ENCODE measurements at regions not wholly inside any gene's neighbourhood (a gene's known extent, or its start where the extent isn't known, plus 50 kb on each side); places are given as distances from the start of the nearest gene placed in this dataset.

DNA sequence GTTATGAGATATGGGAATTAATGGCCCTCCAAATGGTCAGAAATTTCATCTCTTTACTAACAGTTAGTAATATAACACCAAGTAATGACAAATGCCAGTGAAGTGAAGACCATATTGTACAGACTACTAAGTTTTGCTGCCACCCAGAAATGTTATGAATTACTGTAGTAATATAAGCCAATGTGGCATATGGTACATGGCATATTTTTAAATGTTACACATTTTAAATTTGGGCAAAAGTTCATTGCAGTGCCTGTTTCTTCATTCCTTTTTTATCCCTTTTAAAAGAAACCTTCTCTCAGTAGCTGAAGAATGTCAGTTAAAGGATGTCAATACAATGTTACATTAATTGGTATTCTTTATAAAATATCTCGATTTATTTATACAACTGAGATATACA is 626.5 kb upstream of the SLC8A1 start:
- FAIRE-seq, result no peak

DNA sequence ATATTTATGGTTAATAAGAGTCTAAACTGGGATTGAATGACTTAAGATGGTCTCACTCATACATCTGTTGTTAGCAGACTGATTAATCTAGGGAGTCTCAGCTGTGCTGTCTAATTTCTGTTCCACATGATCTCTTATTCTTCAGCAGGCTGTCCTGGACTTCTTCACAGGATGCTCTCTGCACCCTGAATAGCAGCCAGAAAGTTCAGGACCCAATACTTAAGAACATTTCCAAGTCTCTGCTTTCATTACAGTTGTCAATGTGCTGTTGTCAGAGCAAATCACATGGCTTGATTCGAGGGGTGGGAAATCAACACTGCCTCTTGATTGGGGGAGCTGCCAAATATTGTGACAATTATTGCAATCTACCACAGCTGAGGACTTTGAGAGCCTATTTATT is 627.1 kb upstream of the SLC8A1 start:
- FAIRE-seq, result no peak

DNA sequence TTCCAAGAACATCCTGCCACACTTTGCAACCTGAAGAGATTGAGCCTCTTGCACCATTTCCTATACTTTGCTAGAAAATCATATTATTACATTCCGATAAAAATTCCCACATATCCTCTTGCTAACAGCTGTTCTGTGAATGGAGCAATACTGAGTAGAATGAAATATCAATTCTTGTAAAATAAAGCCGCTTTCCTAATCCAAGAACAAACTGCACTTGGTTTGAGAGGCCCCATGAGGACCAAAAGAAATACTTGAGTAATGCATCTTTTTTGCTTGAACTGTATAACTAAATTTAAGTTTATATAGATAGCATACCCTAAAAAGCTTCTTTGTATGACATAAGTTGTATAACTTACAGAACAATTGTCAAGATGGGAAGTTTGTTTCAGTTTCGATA is 632.4 kb upstream of the SLC8A1 start:
- no peak for FAIRE-seq

DNA sequence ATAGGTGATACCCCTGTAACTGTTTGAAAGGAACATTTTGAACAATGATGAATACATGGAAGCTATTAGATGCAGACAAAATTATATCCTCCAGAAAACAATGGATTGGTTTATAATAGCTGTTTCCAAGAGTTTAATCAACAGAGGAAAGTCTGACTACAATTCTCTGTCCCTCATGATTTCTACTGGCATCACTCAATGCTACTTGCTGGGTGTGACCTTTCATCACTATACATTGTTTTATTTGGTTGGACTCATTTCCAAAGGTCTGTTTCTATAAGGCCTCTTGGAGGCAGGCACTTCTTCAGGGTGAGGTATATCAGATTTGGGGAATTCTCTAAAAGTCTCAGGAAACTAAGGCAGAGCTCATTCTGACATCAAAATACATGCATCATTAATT is 636.1 kb upstream of the SLC8A1 start:
- no peak for FAIRE-seq

DNA sequence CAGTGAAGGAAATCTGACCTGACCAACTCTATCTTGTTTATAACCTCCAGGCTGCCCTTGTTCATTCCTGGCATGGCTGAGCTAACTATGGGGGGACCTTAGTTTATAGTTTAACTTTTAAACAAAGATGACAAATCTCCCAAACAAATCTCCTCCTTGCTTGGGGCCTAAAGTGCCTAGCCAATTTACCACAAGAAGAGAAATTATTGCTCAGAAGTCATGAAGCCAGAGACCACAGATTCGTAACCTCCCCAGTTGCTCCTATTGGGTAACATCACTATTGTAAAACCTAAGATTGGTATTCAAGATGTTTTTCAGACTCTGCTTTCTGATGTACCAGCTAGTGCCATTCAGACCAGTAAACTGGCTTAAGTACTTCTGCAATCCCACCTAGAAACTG is 649.4 kb upstream of the SLC8A1 start:
- no peak for FAIRE-seq

DNA sequence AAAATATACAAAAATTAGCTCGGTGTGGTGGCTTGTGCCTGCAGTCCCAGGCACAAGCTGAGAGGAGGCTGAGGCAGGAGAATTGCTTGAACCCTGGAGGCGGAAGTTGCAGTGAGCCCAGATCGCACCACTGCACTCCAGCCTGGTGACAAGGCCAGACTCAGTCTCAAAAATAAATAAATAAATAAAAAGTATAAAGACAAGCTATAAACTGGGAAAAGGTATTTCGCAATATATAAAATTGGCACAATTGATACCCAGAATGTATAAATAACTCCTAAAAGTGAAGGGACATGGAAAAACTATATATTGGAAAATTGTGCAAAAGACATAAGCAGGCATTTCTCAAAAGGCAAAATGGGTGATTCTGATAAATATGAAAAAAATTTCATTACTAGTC is 657.9 kb upstream of the SLC8A1 start:
- FAIRE-seq, result no peak

DNA sequence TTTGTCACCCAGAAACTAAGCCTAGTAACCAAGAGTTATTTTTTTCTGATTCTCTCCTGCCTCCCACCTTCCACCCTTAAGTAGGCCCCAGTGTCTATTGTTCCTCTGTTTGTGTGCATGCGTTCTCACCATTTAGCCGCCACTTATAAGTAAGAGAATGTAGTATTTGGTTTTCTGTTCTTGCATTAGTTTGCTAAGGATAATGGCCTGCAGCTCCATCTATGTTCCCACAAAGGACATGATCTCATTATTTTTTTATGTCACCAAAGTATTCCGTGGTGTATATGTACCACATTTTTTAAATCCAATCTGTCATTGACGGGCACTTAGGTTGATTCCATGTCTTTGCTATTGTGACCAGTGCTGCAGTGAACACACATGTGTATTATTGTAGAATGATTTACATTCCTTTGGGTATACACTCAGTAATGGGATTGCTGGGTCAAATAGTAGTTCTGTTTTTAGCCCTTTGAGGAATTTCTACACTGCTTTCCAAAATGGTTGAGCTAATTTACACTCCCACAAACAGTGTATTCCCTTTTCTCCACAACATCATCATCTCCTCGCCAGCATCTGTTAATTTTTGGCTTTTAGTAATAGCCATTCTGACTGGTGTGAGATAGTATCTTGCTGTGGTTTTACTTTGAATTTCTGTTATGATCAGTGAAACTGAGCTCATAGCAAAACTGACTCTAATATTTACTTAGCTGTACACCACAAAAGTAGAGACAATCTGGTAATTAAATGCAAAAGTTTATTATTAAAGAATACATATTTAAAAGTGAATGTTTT is 660.1 kb upstream of the SLC8A1 start:
- FAIRE-seq, result no peak

DNA sequence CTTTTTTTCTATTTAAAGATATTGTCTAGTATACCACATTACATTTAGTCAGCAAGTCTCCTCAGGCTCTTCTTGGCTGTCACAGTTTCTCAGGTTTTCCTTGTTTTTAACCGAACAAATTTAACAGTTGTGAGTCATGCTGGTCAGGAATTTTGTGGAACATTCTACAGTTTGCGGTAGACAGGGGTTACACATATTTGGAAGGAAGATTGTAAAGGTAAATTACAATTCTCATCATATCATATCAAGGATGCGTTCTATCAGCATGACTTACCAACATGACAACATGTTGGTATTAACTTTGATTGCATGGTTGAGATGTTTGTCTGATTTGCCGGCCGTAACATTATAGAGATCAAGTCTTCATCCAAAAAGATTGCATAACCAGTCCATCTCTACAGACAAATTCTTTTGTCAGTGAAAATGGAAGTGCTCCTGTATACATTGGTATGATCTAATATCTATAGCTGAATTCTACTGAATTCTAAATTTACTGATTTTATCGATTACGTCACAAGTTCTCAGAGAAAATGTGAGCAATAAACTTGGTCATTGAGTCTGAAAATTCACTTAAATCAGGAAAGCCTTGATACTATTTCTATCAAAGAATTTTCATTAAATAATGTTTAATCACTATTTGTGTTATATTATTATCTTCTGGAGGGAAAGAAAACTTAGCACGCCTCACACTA is 664.4 kb upstream of the SLC8A1 start:
- FAIRE-seq, result no peak

DNA sequence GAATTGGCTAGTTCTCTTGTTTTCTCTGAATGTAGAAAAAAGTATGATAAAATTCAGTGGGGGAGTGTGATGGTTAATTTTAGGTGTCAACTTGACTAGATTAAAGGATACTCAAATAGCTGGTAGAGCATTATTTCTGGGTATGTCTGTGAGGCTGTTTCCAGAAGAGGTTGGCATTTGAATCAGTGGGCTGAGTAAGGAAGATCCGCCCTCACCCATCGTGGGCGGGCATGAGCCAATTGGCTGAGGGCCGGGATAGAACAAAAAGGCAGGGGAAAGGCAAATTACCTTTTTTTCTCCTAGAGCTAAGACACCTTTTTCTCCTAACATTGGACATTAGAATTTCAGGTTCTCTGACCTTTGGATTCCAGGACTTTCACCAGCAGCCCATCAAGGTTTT is 667.6 kb upstream of the SLC8A1 start:
- FAIRE-seq, result no peak

DNA sequence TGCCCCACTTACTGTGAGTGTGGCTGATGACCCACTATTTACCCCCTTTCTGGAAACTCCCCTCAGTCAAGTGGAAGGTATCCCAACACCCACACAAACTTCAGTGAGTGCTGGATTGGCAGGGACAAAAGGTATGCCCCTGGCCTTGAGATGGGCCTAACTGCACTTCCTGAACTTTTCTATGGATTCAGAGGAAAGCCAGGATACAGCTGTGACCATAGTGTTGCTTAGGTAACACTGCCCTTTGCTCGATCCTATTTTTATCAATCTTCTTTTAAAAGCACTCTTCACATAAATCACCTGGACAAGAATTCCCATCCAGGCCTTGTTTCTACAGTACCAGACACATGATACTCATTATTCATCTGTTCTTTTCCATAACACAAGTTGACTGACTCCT is 671.5 kb upstream of the SLC8A1 start:
- FAIRE-seq, result no peak

DNA sequence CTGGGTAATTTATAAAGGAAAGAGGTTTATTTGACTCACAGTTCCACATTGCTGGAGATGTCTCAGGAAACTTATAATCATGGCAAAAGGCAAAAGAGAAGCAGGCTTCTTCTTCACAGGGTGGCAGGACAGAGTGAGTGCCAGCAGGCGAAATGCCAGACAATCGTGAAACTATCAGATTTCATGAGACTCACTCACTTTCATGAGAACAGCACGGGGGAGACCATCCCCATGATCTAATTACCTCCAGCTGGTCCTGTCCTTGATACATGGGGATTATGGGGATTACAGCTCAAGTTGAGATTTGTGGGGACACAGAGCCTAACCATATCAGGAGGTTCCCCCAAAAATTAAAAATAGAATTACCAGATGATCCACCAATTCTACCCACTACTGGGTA is 675.5 kb upstream of the SLC8A1 start:
- FAIRE-seq, result no peak

DNA sequence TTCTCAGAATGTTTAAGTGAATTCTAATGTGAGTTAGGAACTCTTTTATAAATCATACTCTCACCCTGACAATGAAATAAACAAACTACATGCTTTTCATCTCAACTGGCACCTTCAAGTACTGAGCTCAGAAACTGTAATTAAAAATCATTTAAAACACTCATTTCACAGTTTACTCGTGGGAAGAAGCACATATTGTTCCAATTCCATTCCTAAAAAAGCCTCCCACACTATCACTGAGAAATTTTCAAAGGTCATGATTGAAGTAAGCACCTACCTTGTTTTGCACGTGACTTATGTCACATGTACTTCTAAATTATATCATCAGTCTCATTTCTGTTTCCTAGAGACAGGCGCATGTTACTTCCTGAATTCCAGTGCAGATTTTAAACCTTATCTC is 678.1 kb upstream of the SLC8A1 start:
- FAIRE-seq, result no peak

DNA sequence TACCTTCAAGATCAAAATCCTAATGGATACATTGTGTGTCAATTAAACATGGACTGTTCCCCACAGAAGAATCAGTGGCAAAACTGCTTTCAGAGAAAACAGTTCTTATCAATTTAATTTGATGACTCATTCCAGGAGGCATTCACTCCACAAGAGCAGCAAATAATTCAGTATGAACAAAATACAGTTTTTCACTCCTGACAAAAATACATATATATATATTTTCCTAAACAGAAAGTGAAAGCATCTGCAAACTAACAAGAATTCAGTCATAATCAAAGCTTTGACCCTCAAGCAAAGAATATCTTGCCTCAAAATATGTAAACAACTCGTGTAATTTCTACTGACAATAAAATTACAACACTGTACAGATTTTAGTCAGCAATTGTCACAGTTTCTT is 685.1 kb upstream of the SLC8A1 start:
- no peak for FAIRE-seq

DNA sequence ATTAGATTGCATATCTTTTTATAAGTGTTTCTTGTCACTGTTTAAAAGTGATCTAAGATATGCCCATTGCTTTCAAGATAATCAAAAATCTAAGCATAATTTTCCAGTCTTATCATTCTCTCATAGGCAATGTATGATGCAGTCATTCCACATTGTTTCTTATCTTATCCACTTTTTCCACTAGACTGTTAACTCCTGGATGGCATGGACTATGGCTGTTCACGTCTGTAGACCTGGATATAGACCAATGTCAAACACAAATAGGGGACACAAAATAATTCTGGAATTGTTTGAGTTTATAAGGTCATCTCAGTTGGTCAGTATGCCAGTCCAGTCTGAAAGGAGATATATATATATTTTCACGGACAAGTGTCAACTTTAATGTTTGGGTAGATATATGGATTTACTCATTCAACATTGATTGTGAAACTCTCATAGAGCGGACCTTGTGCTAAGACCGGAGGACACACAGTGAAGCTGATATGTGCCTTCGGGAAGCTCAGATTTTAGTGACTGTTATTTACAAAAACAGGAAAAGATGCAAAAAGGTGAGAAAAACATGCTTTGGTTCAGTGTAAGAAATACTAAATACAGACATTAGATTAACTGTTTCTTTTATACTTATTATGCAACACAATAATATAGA is 689.4 kb upstream of the SLC8A1 start:
- FAIRE-seq, result no peak

DNA sequence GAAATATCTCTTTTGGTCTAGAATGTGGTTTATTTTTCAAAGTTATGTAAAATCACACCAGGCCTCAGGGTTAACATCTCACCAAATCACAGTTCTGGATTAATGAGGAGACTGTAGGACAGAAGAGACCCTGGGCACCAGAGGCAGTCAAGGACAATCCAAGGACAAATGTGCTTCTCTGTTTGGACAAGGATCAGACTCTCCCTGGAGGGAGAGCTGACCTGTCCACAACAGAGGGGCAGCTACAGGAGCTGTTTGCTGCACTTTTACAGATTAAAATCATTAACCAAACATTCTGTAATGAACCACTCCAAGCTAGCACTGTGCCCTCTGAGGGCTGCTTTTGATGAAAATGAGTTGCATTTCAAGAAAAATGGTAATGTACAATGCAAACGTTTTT is 690.6 kb upstream of the SLC8A1 start:
- no peak for FAIRE-seq

DNA sequence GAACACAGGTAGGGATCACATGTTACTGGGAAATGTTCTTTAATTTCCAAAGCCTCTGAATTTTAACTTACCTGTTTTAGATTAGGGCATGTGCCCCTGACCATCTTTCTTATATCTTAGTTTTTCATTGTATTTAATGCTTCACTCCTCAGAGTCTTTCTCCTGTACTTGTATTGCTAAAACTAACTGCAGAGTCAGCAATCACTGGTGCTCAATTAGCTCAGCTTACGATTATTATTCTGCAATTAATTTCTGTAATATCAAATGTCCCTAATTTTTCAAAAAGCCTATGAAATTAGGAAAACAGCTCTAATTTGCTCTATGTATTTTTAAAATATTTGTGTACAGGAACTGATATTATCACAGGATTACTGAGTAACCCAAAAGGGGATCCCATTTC is 693.2 kb upstream of the SLC8A1 start:
- no peak for FAIRE-seq

DNA sequence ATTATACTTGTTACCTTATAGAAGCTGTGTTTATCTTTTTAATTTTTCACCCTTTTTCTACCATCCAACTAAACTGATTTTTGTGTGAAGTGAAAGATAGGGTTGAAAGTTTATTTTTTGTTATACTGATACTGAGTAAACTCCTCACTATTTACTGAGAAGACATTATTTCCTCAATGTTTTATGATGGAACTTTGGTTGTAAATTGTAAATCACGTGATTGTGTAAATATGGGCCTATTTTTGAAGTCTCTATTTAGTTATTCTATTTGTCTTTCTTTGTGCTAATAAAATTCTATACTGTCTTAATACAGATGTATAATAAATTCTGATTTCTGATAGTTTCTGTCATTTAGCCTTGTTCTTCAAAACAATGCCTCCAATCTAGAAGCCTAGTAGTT is 697.2 kb upstream of the SLC8A1 start:
- FAIRE-seq, result no peak

DNA sequence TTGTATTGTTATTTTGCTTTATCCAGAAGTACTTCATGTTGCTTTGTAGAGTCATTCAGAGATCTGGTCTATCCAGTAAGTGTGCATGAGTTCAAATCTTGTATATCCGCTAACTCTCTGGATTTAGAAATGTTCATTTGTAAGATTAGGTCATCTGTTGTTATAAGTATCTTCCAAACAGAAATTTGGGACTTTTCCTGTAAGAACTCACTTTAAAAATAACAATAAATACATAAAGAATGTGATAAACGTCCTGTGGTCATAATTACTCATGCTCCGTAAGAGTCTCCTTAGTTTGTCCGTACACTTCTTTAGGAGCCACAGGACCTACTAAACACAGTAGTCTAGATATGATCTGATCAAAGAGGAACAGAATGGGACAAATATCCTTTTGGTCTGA is 699.9 kb upstream of the SLC8A1 start:
- no peak for FAIRE-seq

DNA sequence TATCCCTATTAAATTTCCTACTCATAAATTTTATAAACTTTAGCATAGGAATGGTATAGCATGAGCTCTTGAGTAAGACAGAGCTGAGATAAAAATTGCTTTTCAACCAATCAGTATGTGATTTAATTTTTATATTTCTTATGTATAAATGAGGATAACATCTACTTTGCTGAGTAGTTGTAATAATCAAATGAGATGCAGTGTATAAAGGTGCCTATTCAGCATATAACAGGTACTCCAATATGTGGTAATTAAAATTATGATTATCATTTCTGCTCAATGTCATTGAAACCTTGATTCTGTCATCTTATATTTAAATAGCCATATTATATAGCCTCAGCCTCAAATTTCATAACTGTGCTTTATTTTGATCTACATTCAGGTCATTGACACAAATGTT is 700.4 kb upstream of the SLC8A1 start:
- FAIRE-seq, result no peak

DNA sequence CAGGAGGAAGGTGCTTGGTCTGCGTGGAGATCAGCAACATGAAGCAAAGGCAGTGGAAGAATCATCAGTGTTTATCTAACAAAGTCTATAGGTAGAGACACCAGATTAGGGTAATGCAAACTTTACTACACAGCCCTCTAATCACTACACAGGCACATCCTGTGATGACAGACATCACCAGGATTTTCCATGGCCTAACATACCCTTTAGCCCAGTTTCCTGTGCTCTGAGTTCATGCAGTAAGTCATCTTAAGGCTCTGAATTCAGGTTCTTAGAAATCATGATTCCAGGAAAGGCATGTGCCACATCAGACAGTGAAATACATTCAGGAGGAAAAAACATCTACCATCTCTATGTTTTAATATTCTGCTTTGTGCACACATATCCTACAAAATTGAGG is 708.5 kb upstream of the SLC8A1 start:
- no peak for FAIRE-seq

DNA sequence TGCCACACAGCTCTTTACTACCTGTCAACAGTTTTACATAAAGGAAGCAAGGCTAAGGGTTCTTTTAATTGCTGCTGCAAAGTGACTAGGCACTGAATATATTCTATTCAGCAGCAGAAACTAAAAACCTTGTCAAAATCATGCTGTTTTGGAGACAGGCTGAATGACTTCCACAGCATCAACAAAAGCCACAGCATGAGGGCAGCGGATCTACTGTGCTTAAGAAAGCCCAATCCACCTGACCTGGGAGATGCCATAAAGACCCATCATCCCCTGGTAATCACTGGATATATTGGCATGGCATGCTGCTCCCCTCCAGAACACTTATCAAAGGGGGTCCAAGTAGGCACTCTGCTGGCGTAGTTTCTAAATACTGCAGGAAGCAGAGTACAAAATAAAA is 715.1 kb upstream of the SLC8A1 start:
- no peak for FAIRE-seq

DNA sequence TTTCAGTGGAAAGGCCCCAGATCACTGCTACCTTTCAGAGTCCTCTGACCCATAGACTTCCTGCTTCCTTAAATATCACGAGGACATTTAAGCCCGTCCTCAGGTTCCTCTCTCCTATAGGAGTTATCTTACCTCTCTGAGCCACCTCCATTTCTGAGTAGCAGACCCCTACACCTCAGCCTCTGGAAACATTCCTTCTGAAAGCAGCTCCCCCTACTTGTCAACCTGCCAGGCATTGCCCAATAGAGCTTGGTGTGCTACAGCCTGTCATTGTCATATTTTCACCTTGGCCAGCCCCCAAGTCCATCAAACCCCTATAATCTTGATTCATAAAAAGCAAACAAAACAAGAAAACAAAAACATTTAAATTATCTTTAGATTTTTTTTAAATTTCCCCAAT is 717.9 kb upstream of the SLC8A1 start:
- no peak for FAIRE-seq

DNA sequence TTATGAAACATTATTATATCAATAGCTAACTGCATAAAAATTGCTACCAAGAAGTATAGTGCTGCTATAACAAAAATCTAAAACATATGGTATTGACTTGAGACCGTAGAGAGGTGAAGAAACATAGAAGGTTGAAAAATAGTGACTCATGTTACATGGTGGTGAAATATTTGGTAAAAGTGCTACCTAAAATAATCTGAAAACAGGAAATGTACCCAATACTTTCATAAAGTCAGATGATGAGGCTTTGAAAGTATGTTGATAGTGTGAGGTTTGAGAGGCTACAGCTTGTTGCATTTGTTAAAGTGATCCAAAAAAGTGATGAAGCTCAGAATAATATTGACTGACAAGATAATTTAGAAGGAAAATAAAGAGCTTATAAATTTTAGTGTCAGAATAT is 718.7 kb upstream of the SLC8A1 start:
- no peak for FAIRE-seq

DNA sequence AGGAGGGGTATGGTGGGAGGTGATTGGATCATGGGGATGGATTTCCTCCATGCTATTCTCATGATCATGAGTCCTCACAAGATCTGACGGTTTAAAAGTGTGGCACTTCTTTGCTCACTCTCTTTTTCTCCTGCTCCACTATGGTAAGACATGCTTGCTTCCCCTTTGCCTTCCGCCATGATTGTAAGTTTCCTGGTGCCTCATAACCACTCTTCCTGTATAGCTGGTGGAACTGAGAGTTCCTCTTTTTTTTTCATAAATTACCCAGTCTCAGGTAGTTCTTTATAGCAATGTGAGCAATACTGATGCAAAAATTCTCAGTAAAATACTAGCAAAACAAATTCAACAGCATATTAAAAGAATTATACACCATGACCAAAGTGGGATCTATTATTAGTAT is 728.5 kb upstream of the SLC8A1 start:
- FAIRE-seq, result no peak

Data from colon (tissue), 2 donors.